ENCODE measurements at regions not wholly inside any gene's neighbourhood (a gene's known extent, or its start where the extent isn't known, plus 50 kb on each side); places are given as distances from the start of the nearest gene placed in this dataset.

GRCh38 chr12:34358198-34358597 lies 335.9 kb downstream of the ALG10 start:
- no peaks in the 10 kb centered on the region for H3K4me1 ChIP-seq (ENCODE audit: control insufficient read depth in 2 of 2, insufficient read depth in 2 of 2, low read length in 2 of 2)
- H3K4me3 ChIP-seq (ENCODE audit: low read length in 2 of 2): no peak overlapping the region
- no peaks in the 10 kb centered on the region for H3K36me3 ChIP-seq (ENCODE audit: control insufficient read depth in 2 of 2, insufficient read depth in 2 of 2, low read length in 1 of 2)
- no peak for DNase-seq (ENCODE audit: low read depth in 6 of 9, low spot score in 9 of 9)
- WGBS: 66% methylated on average over 18 of the region's 18 CpGs
- H3K27me3 ChIP-seq (ENCODE audit: control insufficient read depth in 2 of 2, insufficient read depth in 1 of 2, low read length in 1 of 2): no peaks in the 10 kb centered on the region
- H3K27ac ChIP-seq (ENCODE audit: low read depth in 1 of 2, low read length in 1 of 2): no peak overlapping the region
- H3K9me3 ChIP-seq (ENCODE audit: control insufficient read depth in 2 of 2, insufficient read depth in 1 of 2, low read length in 1 of 2): peaks cover 28 to 99% of the 10 kb centered on the region in 2 donors

- no peaks in the 10 kb centered on the region for H3K4me1 ChIP-seq (ENCODE audit: control insufficient read depth in 2 of 2, insufficient read depth in 2 of 2, low read length in 2 of 2)
- H3K4me3 ChIP-seq (ENCODE audit: low read length in 2 of 2): no peak overlapping the region
- 62% methylated on average over 30 of the region's 30 CpGs for WGBS
- H3K9me3 ChIP-seq (ENCODE audit: control insufficient read depth in 2 of 2, insufficient read depth in 1 of 2, low read length in 1 of 2): peaks cover 26 to 99% of the 10 kb centered on the region in 2 donors
- H3K27ac ChIP-seq (ENCODE audit: low read depth in 1 of 2, low read length in 1 of 2): no peak overlapping the region
- no peak for DNase-seq (ENCODE audit: low read depth in 6 of 9, low spot score in 9 of 9)
- H3K27me3 ChIP-seq (ENCODE audit: control insufficient read depth in 2 of 2, insufficient read depth in 1 of 2, low read length in 1 of 2): no peaks in the 10 kb centered on the region
- no peaks in the 10 kb centered on the region for H3K36me3 ChIP-seq (ENCODE audit: control insufficient read depth in 2 of 2, insufficient read depth in 2 of 2, low read length in 1 of 2)
Observed at GRCh38 chr12:34361721-34362316, 339.5 kb downstream of the ALG10 start.

- Histone ChIP-seq H3K27me3 (ENCODE audit: control insufficient read depth in 2 of 2, insufficient read depth in 1 of 2, low read length in 1 of 2) (no peaks in the 10 kb centered on the region), H3K9me3 (ENCODE audit: control insufficient read depth in 2 of 2, insufficient read depth in 1 of 2, low read length in 1 of 2) (peaks cover 36 to 100% of the 10 kb centered on the region in 2 donors), H3K4me1 (ENCODE audit: control insufficient read depth in 2 of 2, insufficient read depth in 2 of 2, low read length in 2 of 2) (no peaks in the 10 kb centered on the region), H3K36me3 (ENCODE audit: control insufficient read depth in 2 of 2, insufficient read depth in 2 of 2, low read length in 1 of 2) (no peaks in the 10 kb centered on the region), H3K4me3 (ENCODE audit: low read length in 2 of 2) (no peak overlapping the region), H3K27ac (ENCODE audit: low read depth in 1 of 2, low read length in 1 of 2) (no peak overlapping the region)
- no peak for DNase-seq (ENCODE audit: low read depth in 6 of 9, low spot score in 9 of 9)
- 65% methylated on average over 39 of the region's 39 CpGs for WGBS
Observed at GRCh38 chr12:34363050-34363673, 340.9 kb downstream of the ALG10 start.

GRCh38 chr12:34368079-34368478 lies 345.8 kb downstream of the ALG10 start:
- H3K36me3 ChIP-seq (ENCODE audit: control insufficient read depth in 2 of 2, insufficient read depth in 2 of 2, low read length in 1 of 2): no peaks in the 10 kb centered on the region
- H3K27me3 ChIP-seq (ENCODE audit: control insufficient read depth in 2 of 2, insufficient read depth in 1 of 2, low read length in 1 of 2): no peaks in the 10 kb centered on the region
- H3K4me3 ChIP-seq (ENCODE audit: low read length in 2 of 2): no peak overlapping the region
- whole genome bisulfite sequencing: 63% methylated on average over 15 of the region's 15 CpGs
- H3K27ac ChIP-seq (ENCODE audit: low read depth in 1 of 2, low read length in 1 of 2): no peak overlapping the region
- H3K9me3 ChIP-seq (ENCODE audit: control insufficient read depth in 2 of 2, insufficient read depth in 1 of 2, low read length in 1 of 2): peaks cover 42 to 98% of the 10 kb centered on the region in 2 donors
- H3K4me1 ChIP-seq (ENCODE audit: control insufficient read depth in 2 of 2, insufficient read depth in 2 of 2, low read length in 2 of 2): no peaks in the 10 kb centered on the region
- DNase-seq (ENCODE audit: low read depth in 6 of 9, low spot score in 9 of 9): no peak

- H3K36me3 ChIP-seq (ENCODE audit: control insufficient read depth in 2 of 2, insufficient read depth in 2 of 2, low read length in 1 of 2): no peaks in the 10 kb centered on the region
- 73% methylated on average over 17 of the region's 17 CpGs for WGBS
- H3K9me3 ChIP-seq (ENCODE audit: control insufficient read depth in 2 of 2, insufficient read depth in 1 of 2, low read length in 1 of 2): peaks cover 33 to 95% of the 10 kb centered on the region in 2 donors
- H3K27me3 ChIP-seq (ENCODE audit: control insufficient read depth in 2 of 2, insufficient read depth in 1 of 2, low read length in 1 of 2): no peaks in the 10 kb centered on the region
- no peak for DNase-seq (ENCODE audit: low read depth in 6 of 9, low spot score in 9 of 9)
- no peaks in the 10 kb centered on the region for H3K4me1 ChIP-seq (ENCODE audit: control insufficient read depth in 2 of 2, insufficient read depth in 2 of 2, low read length in 2 of 2)
- H3K27ac ChIP-seq (ENCODE audit: low read depth in 1 of 2, low read length in 1 of 2): no peak overlapping the region
- no peak overlapping the region for H3K4me3 ChIP-seq (ENCODE audit: low read length in 2 of 2)
Observed at GRCh38 chr12:34371050-34371449, 348.8 kb downstream of the ALG10 start.

- no peaks in the 10 kb centered on the region for H3K27me3 ChIP-seq (ENCODE audit: control insufficient read depth in 2 of 2, insufficient read depth in 1 of 2, low read length in 1 of 2)
- H3K4me1 ChIP-seq (ENCODE audit: control insufficient read depth in 2 of 2, insufficient read depth in 2 of 2, low read length in 2 of 2): no peaks in the 10 kb centered on the region
- 67% methylated on average over 21 of the region's 21 CpGs for WGBS
- no peak overlapping the region for H3K27ac ChIP-seq (ENCODE audit: low read depth in 1 of 2, low read length in 1 of 2)
- H3K36me3 ChIP-seq (ENCODE audit: control insufficient read depth in 2 of 2, insufficient read depth in 2 of 2, low read length in 1 of 2): no peaks in the 10 kb centered on the region
- no peak overlapping the region for H3K4me3 ChIP-seq (ENCODE audit: low read length in 2 of 2)
- no peak for DNase-seq (ENCODE audit: low read depth in 6 of 9, low spot score in 9 of 9)
- H3K9me3 ChIP-seq (ENCODE audit: control insufficient read depth in 2 of 2, insufficient read depth in 1 of 2, low read length in 1 of 2): peaks cover 31 to 95% of the 10 kb centered on the region in 2 donors
Observed at GRCh38 chr12:34372003-34372402, 349.7 kb downstream of the ALG10 start.

- H3K36me3 ChIP-seq (ENCODE audit: control insufficient read depth in 2 of 2, insufficient read depth in 2 of 2, low read length in 1 of 2): no peaks in the 10 kb centered on the region
- no peaks in the 10 kb centered on the region for H3K27me3 ChIP-seq (ENCODE audit: control insufficient read depth in 2 of 2, insufficient read depth in 1 of 2, low read length in 1 of 2)
- no peak overlapping the region for H3K4me3 ChIP-seq (ENCODE audit: low read length in 2 of 2)
- peaks cover 27 to 95% of the 10 kb centered on the region in 2 donors for H3K9me3 ChIP-seq (ENCODE audit: control insufficient read depth in 2 of 2, insufficient read depth in 1 of 2, low read length in 1 of 2)
- WGBS: 81% methylated on average over 25 of the region's 25 CpGs
- H3K27ac ChIP-seq (ENCODE audit: low read depth in 1 of 2, low read length in 1 of 2): no peak overlapping the region
- no peak for DNase-seq (ENCODE audit: low read depth in 6 of 9, low spot score in 9 of 9)
- H3K4me1 ChIP-seq (ENCODE audit: control insufficient read depth in 2 of 2, insufficient read depth in 2 of 2, low read length in 2 of 2): no peaks in the 10 kb centered on the region
Observed at GRCh38 chr12:34373926-34374325, 351.6 kb downstream of the ALG10 start.

GRCh38 chr12:34376133-34376799 lies 354.0 kb downstream of the ALG10 start:
- Histone ChIP-seq H3K9me3 (ENCODE audit: control insufficient read depth in 2 of 2, insufficient read depth in 1 of 2, low read length in 1 of 2) (peaks cover 23 to 95% of the 10 kb centered on the region in 2 donors), H3K4me3 (ENCODE audit: low read length in 2 of 2) (no peak overlapping the region), H3K27me3 (ENCODE audit: control insufficient read depth in 2 of 2, insufficient read depth in 1 of 2, low read length in 1 of 2) (no peaks in the 10 kb centered on the region), H3K36me3 (ENCODE audit: control insufficient read depth in 2 of 2, insufficient read depth in 2 of 2, low read length in 1 of 2) (no peaks in the 10 kb centered on the region), H3K4me1 (ENCODE audit: control insufficient read depth in 2 of 2, insufficient read depth in 2 of 2, low read length in 2 of 2) (no peaks in the 10 kb centered on the region), H3K27ac (ENCODE audit: low read depth in 1 of 2, low read length in 1 of 2) (no peak overlapping the region)
- DNase-seq (ENCODE audit: low read depth in 6 of 9, low spot score in 9 of 9): no peak
- WGBS: 79% methylated on average over 28 of the region's 28 CpGs

- H3K27me3 ChIP-seq (ENCODE audit: control insufficient read depth in 2 of 2, insufficient read depth in 1 of 2, low read length in 1 of 2): no peaks in the 10 kb centered on the region
Observed at GRCh38 chr12:34377243-34378035, 355.1 kb downstream of the ALG10 start.

More at GRCh38 chr12:34377243-34378035, 355.1 kb downstream of the ALG10 start:
- no peak for DNase-seq (ENCODE audit: low read depth in 6 of 9, low spot score in 9 of 9)
- Histone ChIP-seq H3K4me1 (ENCODE audit: control insufficient read depth in 2 of 2, insufficient read depth in 2 of 2, low read length in 2 of 2) (no peaks in the 10 kb centered on the region), H3K36me3 (ENCODE audit: control insufficient read depth in 2 of 2, insufficient read depth in 2 of 2, low read length in 1 of 2) (no peaks in the 10 kb centered on the region), H3K4me3 (ENCODE audit: low read length in 2 of 2) (no peak overlapping the region), H3K27ac (ENCODE audit: low read depth in 1 of 2, low read length in 1 of 2) (no peak overlapping the region), H3K9me3 (ENCODE audit: control insufficient read depth in 2 of 2, insufficient read depth in 1 of 2, low read length in 1 of 2) (peaks cover 24 to 95% of the 10 kb centered on the region in 2 donors)
- 77% methylated on average over 35 of the region's 35 CpGs for WGBS
